NCI-H1436 treated with DMSO at 0.1 percent for 48 hours (cell line): ENCODE measurements at regions not wholly inside any gene's neighbourhood (a gene's known extent, or its start where the extent isn't known, plus 50 kb on each side); places are given as distances from the start of the nearest gene placed in this dataset.
"Not testable (repeated sequence)": the region's sequence is repeated elsewhere in the genome, so short reads cannot be mapped to it uniquely, and the experiment has no call there.

Source experiments
- DNase-seq: peaks from one replicate; lab custom pipeline; 2025; lab: John Stamatoyannopoulos, UW

GRCh38 chr9:2243666-2244555 lies 228.8 kb downstream of the SMARCA2 start:
- no peak for DNase-seq

GRCh38 chr9:2247340-2247739 lies 232.2 kb downstream of the SMARCA2 start:
- DNase-seq: no peak

GRCh38 chr9:2248768-2249265 lies 233.7 kb downstream of the SMARCA2 start:
- no peak for DNase-seq

GRCh38 chr9:2253636-2254580 lies 238.8 kb downstream of the SMARCA2 start:
- no peak for DNase-seq

- no peak for DNase-seq
Observed at GRCh38 chr9:2255128-2255527, 240.0 kb downstream of the SMARCA2 start.

- DNase-seq: no peak
Observed at GRCh38 chr9:2257248-2257929, 242.2 kb downstream of the SMARCA2 start.

DNA sequence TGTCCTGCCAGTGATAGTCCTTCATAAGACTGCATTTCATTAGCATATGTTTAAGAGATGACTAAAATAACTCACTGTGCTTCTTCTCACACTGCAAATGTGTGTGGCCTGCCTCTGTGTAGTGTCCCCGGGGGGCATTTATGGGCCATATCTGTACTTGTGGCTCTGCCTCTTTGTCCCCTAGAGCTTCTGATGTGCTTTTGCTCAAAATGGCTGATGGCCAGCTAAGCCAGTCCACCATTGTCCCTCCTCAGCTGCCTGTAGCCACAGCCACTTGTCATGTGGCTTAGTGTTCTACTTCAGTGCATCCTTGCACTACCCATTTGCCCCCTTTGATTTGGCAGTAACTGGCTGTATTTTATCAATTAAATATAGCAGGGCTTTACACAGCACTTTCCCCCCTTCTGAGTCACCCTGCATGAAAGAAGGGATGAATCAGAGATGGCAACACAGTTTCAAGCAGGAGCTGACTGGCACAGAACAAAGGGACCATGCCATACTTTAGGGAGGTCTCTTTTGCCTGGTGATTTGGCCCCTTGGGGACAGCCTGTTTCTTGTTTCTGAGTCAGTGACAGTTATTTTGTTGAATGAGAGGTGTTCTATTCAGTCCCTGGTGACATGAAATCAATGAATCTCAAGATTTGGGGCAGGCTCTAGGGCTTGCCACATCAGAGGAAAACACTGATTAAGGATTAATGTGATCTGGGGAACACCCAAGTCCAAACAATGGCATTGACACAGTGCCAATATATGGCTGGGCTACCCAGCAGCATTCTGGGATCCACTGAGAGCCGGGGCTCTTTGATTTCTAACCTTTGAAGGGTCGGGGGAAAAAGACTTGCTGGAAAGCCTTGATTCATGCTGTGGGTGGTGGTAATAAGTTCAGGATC lies 245.5 kb downstream of the SMARCA2 start:
- peak; percentile 70 for DNase-seq

- DNase-seq: no peak
Observed at GRCh38 chr9:2261421-2262103, 246.4 kb downstream of the SMARCA2 start.

- DNase-seq: no peak
Observed at GRCh38 chr9:2262386-2263071, 247.4 kb downstream of the SMARCA2 start.

DNA sequence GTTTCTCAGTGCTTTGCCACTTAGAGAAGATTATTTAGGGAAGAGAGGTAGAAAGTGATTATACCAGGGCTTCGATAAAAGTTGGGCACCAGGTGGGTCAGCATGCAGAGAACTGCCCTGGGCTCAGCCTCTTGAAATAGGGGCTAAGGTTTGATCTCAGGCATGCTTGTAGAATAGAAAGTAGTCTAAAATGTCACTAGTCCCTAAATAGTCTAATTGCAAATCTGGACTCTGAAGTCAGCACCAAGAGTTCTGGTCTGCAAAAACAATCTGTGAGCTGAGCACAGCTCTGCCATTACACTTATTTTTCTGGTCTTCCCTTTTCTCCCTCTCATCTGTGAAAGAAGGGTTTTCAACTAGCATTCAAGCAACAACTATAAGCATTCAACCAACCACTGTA lies 248.0 kb downstream of the SMARCA2 start:
- DNase-seq: no peak

DNA sequence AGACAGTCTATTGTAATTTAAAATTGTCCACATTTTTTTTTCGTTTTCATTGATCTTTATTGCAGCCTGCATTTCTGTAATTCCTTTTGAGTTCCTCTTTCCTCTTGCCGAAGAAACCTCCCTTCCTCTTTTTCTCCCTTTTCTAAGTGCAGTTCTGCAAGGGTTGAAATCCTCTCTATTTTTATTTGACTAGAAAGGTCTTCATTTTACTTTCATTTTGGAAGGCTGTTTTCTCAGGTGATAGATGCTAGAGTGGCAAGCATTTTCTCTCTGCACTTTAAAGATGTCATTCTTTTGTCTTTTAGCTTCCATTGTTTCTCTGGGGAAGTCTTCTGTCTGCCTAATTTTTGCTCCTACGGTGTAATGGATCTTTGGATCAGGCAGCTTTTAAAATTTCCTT lies 248.5 kb downstream of the SMARCA2 start:
- DNase-seq: no peak

- DNase-seq: no peak
Observed at GRCh38 chr9:2264081-2264480, 248.9 kb downstream of the SMARCA2 start.

DNA sequence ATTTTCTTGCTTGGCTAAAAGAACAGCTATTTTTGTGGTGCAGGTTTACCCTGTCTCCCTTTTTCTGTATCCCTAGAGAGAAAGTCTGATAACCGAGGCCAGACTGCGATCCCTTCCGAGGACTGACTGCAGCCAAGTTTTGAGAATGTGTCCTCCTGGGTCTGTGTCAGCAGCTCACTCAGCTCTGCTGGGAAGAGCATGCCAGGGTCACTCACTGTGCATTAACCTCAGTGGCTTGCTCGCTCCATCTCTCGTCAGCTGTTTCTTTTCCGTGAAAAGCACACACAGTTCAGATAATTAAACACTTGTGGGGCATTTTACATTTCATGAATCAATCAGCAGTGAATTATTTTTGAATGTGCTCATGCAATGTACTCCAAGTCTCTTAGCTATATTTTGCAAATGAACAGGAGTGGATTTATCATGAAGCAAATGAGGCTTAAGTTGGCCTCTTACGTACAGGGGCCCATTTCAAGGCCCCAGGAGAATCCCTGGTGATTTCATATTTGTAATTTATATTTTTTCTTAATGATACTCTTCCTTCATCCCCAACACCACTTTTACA lies 252.1 kb downstream of the SMARCA2 start:
- peak; percentile 48 for DNase-seq

DNA sequence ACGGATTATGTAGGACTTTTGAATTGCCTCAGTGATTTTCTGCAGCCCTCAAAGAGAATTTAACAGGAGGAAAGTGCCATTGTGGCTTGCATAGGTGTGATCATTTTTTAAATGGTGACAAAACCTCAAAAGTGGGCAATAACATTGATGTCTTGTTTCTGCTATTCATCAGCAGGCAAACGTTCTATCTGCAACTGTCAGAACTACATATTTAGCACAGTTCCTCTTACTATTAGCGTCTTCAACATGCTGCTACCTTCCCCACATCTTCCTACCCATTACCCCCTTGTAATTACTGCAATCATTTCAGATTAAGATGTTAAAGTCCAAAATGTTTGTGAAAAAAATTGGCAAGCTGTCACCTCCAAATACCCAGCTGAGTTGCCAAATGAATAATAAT lies 254.6 kb downstream of the SMARCA2 start:
- DNase-seq: no peak

DNA sequence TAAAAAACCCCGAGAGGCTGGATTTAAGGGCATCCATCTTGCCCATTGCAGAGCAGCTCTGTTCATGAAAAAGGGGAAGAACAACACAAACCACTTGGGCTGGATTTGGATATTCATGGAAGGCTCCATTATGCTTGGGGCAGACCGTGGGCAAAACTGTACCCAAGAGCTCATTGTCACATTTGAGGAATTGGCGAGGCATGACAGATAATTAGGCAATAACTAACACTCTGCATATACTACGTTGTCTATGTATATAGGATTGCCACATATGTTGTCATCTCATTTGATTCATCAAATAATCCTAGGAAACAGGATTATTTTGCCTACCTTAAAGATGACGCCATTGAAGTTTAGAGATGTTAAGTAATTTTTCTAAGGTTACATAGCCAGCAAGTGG lies 255.4 kb downstream of the SMARCA2 start:
- DNase-seq: no peak

DNA sequence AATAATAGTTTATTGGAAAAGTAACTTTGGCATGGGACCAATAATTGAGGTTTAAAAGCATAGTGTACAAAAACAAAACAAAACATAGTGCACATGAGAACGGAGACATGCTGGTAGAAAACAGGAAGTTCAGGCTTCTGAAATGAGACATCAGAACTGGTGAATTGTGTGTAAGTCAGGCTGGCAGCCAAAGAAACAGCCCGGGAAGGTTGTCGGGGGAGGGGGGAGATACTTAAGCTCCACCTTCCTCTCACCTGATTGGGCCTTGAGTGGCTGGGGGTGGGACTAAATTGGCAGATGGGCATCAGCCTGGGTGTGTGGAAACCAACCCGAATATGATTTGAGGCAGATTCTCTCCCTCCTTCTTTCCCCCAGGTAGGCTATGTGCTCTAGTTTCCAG lies 256.3 kb downstream of the SMARCA2 start:
- DNase-seq: no peak

- DNase-seq: no peak
Observed at GRCh38 chr9:2274762-2275161, 259.6 kb downstream of the SMARCA2 start.

DNA sequence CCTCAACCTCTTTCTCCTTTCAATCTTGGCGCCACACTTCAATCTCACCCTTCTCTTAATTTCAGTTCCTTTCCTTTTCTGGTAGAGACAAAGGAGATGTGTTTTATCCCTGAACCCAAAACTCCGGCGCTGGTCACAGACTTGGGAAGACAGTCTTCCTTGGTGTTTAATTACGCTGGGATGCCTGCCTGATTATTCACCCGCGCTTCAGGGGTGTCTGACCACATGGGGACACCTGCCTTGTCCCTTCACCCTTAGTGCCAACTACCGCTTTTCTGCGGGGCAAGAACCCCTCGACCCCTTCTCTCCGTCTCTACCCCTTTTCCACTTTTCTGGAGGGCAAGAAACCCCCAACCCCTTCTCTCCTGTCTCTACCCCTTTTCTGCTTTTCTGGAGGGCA lies 261.1 kb downstream of the SMARCA2 start:
- no peak for DNase-seq

GRCh38 chr9:2277133-2277532 lies 262.0 kb downstream of the SMARCA2 start:
- DNase-seq: not testable (repeated sequence)
